GM21529 (cell line): ENCODE measurements at regions not wholly inside any gene's neighbourhood (a gene's known extent, or its start where the extent isn't known, plus 50 kb on each side); places are given as distances from the start of the nearest gene placed in this dataset.

Experiments used
- ATAC-seq: cut with Tn5 transposase; IDR thresholded peaks from one replicate; pipeline ENCODE4 v1.9.1; 2021; ENCODE audit not compliant: unreplicated experiment

DNA sequence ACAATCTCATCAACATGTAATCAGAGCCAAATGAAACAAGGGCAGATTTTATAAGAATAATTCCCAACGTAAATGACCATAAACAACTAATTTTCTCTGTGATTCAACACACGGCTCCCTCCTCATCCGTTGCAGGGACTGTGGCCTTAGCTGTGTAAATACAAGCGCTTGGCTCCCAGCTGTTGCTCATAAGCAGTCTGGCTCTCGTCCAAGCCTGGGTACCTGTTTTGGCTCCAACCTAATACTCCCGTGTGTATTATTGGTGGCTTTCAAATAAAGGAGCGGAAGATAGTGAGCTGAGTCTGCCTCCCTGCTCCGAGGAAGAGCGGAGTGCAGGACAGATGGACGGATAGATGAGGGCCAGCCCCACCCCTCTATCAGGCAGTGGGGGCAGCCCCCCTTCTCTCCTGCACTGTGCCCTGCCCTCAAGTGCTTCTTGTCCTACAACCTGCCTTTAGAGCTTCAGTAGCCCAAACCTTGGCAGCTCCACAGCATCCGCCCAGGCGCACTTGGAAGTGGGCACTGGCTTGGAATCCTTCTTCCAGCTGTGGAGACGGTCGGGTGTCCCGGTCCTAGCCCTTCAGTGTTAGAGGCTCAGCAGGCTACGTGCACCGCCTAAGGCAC is 670.9 kb downstream of the BRD1 start:
- no peak for ATAC-seq

DNA sequence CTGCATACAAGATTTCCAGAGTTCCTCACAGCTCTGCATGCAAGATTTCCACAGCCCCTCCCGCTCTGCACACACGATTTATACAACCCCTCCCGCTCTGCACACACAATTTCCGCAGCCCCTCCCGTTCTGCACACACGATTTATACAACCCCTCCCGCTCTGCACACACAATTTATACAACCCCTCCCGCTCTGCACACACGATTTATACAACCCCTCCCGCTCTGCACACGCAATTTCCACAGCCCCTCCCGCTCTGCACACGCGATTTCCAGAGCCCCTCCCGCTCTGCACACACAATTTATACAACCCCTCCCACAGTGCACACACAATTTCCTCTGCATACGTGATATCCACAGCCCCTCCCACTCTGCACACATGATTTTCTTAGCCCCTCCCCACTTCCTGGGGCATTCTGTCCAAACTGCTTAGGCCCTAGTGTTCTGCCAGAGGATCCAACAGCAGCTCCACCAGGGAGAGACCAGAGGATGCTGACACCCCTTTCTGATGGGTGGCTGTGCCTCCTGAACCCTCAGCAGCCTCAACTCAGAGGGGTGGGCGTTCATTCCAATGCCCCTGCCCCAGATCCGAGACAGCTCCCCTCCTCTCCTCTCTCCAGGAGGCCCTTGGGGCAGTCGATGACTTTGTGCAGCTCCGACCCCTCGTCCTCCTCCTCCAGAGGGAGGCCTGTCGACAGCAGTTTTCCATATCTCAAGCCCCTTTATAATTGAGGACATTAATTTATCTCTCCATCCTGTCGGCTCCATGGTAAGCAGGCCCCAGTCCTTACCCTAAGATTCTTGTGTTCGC is 671.7 kb downstream of the BRD1 start:
- no peak for ATAC-seq

GRCh38 chr22:49155039-49155769 is 672.5 kb downstream of the BRD1 start:
- no peak for ATAC-seq

- no peak for ATAC-seq
Observed at GRCh38 chr22:49154433-49154832, 673.2 kb downstream of the BRD1 start.

GRCh38 chr22:49153921-49154320 is 673.8 kb downstream of the BRD1 start:
- no peak for ATAC-seq

- no peak for ATAC-seq
Observed at GRCh38 chr22:49152939-49153770, 674.5 kb downstream of the BRD1 start.

- no peak for ATAC-seq
Observed at GRCh38 chr22:49152127-49152938, 675.3 kb downstream of the BRD1 start.

GRCh38 chr22:49151256-49152126 is 676.2 kb downstream of the BRD1 start:
- no peak for ATAC-seq

GRCh38 chr22:49150801-49151221 is 676.9 kb downstream of the BRD1 start:
- no peak for ATAC-seq

GRCh38 chr22:49149721-49150608 is 677.7 kb downstream of the BRD1 start:
- ATAC-seq, result no peak

DNA sequence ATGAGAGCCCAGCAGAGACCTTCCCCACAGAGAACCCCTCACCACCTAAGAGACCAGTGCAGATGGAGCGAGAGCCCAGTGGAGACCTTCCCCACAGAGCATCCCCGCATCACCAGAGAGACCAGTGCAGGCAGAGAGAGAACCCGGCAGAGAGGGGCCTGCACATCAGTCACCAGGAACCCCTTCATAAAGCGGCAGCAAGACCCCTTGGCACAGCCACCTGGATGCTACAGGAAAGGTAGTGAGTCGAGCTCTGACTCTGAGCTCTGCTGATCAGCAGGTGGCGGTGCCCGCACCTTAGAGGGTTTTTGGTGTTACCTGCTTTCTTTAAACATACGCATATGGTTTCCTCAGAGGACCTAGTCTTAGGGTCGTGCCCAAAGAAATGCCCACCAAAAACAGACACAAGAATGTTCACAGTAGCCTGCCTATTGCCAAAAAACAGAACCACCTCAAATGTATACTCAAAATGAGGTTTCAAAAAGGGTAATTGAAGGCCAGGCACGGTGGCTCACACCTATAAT is 678.7 kb downstream of the BRD1 start:
- no peak for ATAC-seq

DNA sequence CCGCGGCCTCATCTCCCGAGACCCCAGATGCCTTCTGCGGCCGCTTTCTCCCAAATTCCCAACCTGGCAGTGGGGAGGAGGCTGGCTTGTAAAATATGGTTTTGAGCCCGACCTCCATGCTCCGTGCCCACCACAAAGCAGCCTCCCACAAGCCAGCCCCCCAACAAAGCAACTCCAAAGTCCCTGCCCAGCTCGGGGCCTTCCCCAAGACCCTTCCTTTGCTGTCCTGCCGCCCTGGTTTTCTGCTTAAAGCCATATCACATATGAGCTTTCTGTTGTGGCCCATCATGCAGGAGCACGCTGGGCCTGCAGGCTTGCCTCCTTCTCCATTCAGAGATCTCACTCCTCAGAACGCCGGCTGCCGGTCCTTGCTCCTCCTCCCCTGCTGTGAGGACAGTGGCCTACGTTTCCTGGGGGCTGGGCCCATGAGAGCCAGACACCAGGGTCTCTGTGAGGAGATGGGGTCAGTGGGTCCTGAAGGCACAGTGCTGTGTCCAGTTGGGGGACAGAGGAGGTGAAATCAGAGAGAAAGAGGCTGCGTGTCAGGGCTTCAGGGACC is 680.0 kb downstream of the BRD1 start:
- ATAC-seq, result no peak

DNA sequence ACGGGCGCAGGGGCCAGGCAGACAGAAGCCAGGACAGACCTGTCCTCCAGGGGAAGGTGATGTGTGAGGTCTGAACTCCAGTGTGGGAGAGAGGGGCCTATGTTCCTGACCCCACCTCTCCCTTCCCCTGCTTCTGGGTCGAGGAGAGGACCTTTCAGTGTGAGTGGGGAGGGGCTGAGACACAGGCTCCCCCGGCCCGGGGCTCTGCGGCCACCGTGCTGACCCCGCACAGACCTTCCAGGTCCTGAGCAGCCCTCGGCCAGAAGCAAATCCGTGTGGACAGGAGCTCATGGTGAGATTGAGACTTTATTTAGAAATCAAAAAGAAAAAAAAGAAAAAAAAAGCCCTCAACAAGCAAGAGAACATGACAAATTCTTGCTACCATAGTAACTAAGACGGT is 680.5 kb downstream of the BRD1 start:
- no peak for ATAC-seq

DNA sequence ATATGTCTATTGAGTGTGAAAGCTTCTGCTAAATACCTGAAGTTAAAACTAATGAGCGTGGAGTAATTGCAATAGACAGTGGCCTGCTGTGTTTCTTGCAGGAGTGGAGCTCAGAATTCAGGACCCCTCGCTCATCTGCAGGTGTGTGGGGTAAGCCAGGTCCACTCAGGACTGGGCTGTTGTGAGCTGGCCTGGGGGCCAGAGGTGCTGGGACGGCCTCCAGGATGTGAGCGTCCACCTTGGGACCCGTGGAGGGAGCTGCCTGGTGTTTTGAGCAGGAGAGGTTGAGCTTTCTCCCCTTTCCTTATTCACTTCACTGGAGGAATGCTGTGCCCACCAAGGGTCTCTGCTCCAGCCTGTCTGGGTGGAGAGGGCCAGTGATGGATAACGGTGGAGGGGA is 681.2 kb downstream of the BRD1 start:
- ATAC-seq, result no peak

DNA sequence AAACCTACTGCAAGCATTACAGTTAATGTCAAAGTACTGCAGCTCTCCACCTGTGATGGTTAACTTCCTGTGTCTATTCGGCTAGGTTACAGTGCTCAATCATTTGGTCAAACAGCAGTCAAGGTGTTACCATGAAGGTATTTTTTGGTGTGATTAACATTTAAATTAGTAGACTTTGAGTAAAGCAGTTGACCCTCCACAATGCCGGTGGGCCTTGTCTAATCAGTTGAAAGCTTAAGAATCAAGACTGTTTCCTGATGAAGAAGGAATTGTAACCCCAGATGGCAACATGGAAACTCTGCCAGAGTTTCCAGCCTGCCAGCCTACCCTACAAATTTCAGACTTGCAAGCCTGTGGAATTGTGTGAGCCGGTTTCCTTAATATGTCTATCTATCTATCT is 683.9 kb downstream of the BRD1 start:
- ATAC-seq, result no peak

DNA sequence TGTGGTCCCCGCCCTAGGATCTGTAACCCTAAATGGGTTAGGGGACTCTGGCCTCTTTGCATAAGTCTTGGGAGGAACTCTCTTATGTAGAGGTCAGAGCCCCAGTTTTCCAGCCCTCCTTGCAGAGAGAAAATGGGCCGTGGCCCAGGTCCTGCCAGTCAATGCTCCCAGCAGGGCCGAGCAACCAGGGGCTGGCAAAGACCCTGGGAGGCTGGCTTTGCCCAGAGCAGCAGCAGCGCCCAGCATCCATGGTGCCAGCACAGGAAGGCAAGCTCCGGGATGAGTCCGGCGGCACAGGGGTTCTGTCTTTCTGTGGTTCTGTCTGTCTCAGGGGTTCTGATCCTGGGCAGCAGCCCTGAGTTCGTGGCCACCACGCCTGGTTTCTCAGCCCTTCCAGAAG is 684.8 kb downstream of the BRD1 start:
- ATAC-seq, result no peak

DNA sequence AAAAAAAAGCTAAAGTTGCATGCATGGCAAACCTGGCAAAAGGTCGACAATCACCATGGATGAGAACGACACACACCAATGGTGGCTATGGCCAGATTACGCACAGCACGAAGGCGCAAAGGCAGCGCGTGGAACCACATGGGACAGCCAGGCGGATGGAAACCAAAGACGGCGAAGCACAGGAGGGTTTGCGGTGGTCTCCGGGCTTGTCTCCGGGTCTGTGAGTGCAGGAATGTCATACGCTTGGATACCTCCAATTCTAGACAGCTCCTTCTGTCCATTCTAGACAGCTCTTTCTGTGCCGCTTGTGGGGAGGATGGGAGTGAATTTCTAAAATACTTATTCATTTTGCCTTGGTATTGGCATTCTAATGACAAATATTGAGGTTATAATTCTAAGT is 685.4 kb downstream of the BRD1 start:
- ATAC-seq, result no peak

- ATAC-seq, result no peak
Observed at GRCh38 chr22:49141761-49142160, 685.9 kb downstream of the BRD1 start.
